Mucosa of descending colon (tissue), 3 donors: ENCODE measurements at regions not wholly inside any gene's neighbourhood (a gene's known extent, or its start where the extent isn't known, plus 50 kb on each side); places are given as distances from the start of the nearest gene placed in this dataset.

Source experiments
- ATAC-seq: fragments of 200-7000 bp; cut with Tn5 transposase; one replicate; pipeline ENCODE4 v1.9.1; 2020; ENCODE audit warnings: mild to moderate bottlenecking, moderate library complexity
- DNase-seq, 3 donors: peaks; one replicate each; pipeline ENCODE4 v3.0.0-alpha.2; 2020
- H3K36me3 ChIP-seq: fragments of 200-600 bp; one replicate; pipeline ENCODE4 v1.8.0; 2021; ENCODE audit warnings: low read depth, mild to moderate bottlenecking
- H3K4me1 ChIP-seq: fragments of 200-600 bp; one replicate; pipeline ENCODE4 v1.8.0; 2021; ENCODE audit warnings: low read depth, mild to moderate bottlenecking
- H3K4me3 ChIP-seq: fragments of 200-600 bp; one replicate; pipeline ENCODE4 v1.8.0; 2021; ENCODE audit warnings: mild to moderate bottlenecking
- H3K9me3 ChIP-seq: fragments of 200-600 bp; one replicate; pipeline ENCODE4 v1.8.0; 2021; ENCODE audit warnings: mild to moderate bottlenecking
- intact Hi-C, 2 donors: fragments of 100-400 bp; cut with DNase I in 1 of 2; cut with micrococcal nuclease in 1 of 2; formaldehyde crosslinking; loops; one replicate each; pipeline versions ENCODE4 v1.11.0 to v1.11.1; 2022; cut with DNase I, micrococcal nuclease
- TF ChIP-seq, protein P1 (sequence below): fragments of 200-600 bp; IDR thresholded peaks from one replicate; pipeline ENCODE4 v1.8.0; 2022; ENCODE audit warnings: antibody characterized with exemption, mild to moderate bottlenecking
- donor health status: DM: no; HTN: no; CAD: no; lungs with moderate emphysema.
- donor health status: DM: no; HTN: no; CAD: no.
- donor health status: DM: no; HTN: yes; CAD: no.

GRCh38 chr7:46139079-46139478 lies 218.0 kb upstream of the IGFBP3 start:
- Histone ChIP-seq H3K9me3 (no peaks in the 10 kb centered on the region), H3K4me1 (no peaks in the 10 kb centered on the region), H3K36me3 (no peaks in the 10 kb centered on the region), H3K4me3 (no peak overlapping the region)
- ATAC-seq, result no peak
- TF ChIP-seq, protein P1, sequence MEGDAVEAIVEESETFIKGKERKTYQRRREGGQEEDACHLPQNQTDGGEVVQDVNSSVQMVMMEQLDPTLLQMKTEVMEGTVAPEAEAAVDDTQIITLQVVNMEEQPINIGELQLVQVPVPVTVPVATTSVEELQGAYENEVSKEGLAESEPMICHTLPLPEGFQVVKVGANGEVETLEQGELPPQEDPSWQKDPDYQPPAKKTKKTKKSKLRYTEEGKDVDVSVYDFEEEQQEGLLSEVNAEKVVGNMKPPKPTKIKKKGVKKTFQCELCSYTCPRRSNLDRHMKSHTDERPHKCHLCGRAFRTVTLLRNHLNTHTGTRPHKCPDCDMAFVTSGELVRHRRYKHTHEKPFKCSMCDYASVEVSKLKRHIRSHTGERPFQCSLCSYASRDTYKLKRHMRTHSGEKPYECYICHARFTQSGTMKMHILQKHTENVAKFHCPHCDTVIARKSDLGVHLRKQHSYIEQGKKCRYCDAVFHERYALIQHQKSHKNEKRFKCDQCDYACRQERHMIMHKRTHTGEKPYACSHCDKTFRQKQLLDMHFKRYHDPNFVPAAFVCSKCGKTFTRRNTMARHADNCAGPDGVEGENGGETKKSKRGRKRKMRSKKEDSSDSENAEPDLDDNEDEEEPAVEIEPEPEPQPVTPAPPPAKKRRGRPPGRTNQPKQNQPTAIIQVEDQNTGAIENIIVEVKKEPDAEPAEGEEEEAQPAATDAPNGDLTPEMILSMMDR, result no peak
- no peak for DNase-seq
- intact Hi-C loops, result no loop called here

DNA sequence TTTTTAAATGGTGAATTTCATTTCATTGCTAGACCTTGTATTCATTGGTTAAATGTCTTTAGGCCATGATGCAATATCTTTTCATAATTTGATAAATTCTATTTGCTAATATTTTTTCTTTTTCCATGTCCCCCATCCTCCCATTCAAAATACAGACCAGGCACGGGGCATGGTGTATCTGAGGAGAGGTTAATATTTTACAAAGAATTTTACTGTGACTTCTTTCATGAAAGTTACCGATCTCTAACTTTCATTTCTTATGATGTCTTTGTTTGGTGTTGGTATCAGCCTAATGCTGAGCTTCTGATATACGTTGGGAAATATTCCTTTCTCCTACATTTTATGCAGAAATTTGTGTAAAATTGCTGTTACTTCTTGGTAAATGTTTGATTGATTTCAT lies 216.7 kb upstream of the IGFBP3 start:
- no peaks in the 10 kb centered on the region for H3K9me3 ChIP-seq
- ATAC-seq (no peak), DNase-seq (no peak)
- intact Hi-C loops, result no loop called here
- TF ChIP-seq, protein P1, result no peak
- no peaks in the 10 kb centered on the region for H3K4me1 ChIP-seq
- H3K36me3 ChIP-seq, result no peaks in the 10 kb centered on the region
- H3K4me3 ChIP-seq, result no peak overlapping the region

DNA sequence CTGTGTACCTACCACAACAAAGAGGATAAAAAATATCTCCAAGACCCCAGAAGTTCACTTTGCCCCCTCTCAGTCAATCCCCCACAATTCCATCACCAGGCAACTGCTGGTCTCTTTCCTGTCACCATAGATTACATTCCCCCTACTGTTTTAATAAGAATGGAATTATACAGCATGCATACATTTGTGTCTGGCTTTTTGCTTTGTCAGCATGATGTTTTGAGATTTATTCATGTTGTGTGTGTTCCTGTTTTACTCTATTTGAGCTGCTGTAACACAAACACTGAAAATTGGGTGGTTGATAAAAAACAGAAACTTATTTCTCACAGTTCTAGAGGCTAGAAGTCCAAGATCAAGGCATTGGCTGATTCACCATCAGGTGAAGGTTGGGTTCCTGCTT lies 214.5 kb upstream of the IGFBP3 start:
- Histone ChIP-seq H3K9me3 (no peaks in the 10 kb centered on the region), H3K4me3 (no peak overlapping the region), H3K4me1 (no peaks in the 10 kb centered on the region), H3K36me3 (no peaks in the 10 kb centered on the region)
- intact Hi-C loops, result no loop called here
- no peak for ATAC-seq
- TF ChIP-seq, protein P1, result no peak
- no peak for DNase-seq

GRCh38 chr7:46134795-46135194 lies 213.7 kb upstream of the IGFBP3 start:
- Histone ChIP-seq H3K4me3 (no peak overlapping the region), H3K36me3 (no peaks in the 10 kb centered on the region), H3K9me3 (no peaks in the 10 kb centered on the region), H3K4me1 (no peaks in the 10 kb centered on the region)
- intact Hi-C loops, result no loop called here
- DNase-seq, result no peak
- no peak for ATAC-seq
- TF ChIP-seq, protein P1, result no peak

- no peak for ATAC-seq
These were observed 213.3 kb upstream of the IGFBP3 start for GRCh38 chr7:46134385-46134784.

More at GRCh38 chr7:46134385-46134784, 213.3 kb upstream of the IGFBP3 start:
- H3K4me3 ChIP-seq, result no peak overlapping the region
- no peak for DNase-seq
- no peaks in the 10 kb centered on the region for H3K9me3 ChIP-seq
- TF ChIP-seq, protein P1, result no peak
- H3K36me3 ChIP-seq, result no peaks in the 10 kb centered on the region
- intact Hi-C loops, result no loop called here
- no peaks in the 10 kb centered on the region for H3K4me1 ChIP-seq
